BE2C (cell line): ENCODE measurements at regions not wholly inside any gene's neighbourhood (a gene's known extent, or its start where the extent isn't known, plus 50 kb on each side); places are given as distances from the start of the nearest gene placed in this dataset.

Source experiments
- DNase-seq: peaks from one replicate; pipeline ENCODE4 v3.0.0-alpha.2; 2020
- H3K27me3 ChIP-seq: fragments of 250-450 bp; sonication (Bioruptor Pico); 2 replicates; pipeline ENCODE4 v1.5.1; 2020; ENCODE audit warnings: mild to moderate bottlenecking
- H3K36me3 ChIP-seq: fragments of 250-450 bp; sonication (Bioruptor Pico); 2 replicates; pipeline ENCODE4 v1.5.1; 2020; ENCODE audit warnings: mild to moderate bottlenecking
- H3K4me1 ChIP-seq: fragments of 250-450 bp; sonication (Bioruptor Pico); 2 replicates; pipeline ENCODE4 v1.5.1; 2020
- H3K4me3 ChIP-seq: 2 replicates; pipeline ENCODE4 v1.5.1; 2011; ENCODE audit warnings: low read depth, low read length
- H3K9me3 ChIP-seq: fragments of 250-450 bp; sonication (Bioruptor Pico); 2 replicates; pipeline ENCODE4 v1.5.1; 2020
- TF ChIP-seq, protein P1 (sequence below): IDR thresholded peaks from 2 replicates; pipeline ENCODE4 v1.5.1; 2012; ENCODE audit warnings: mild to moderate bottlenecking, low read depth, low read length

- Histone ChIP-seq H3K27me3 (no peaks in the 10 kb centered on the region), H3K36me3 (no peaks in the 10 kb centered on the region), H3K4me3 (no peak overlapping the region), H3K9me3 (no peaks in the 10 kb centered on the region; the same call in 1 of the 2 replicates), H3K4me1 (no peaks in the 10 kb centered on the region)
- TF ChIP-seq, protein P1, sequence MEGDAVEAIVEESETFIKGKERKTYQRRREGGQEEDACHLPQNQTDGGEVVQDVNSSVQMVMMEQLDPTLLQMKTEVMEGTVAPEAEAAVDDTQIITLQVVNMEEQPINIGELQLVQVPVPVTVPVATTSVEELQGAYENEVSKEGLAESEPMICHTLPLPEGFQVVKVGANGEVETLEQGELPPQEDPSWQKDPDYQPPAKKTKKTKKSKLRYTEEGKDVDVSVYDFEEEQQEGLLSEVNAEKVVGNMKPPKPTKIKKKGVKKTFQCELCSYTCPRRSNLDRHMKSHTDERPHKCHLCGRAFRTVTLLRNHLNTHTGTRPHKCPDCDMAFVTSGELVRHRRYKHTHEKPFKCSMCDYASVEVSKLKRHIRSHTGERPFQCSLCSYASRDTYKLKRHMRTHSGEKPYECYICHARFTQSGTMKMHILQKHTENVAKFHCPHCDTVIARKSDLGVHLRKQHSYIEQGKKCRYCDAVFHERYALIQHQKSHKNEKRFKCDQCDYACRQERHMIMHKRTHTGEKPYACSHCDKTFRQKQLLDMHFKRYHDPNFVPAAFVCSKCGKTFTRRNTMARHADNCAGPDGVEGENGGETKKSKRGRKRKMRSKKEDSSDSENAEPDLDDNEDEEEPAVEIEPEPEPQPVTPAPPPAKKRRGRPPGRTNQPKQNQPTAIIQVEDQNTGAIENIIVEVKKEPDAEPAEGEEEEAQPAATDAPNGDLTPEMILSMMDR = no peak
- DNase-seq = no peak
Observed at GRCh38 chr16:59941594-59941993, 1207.5 kb upstream of the GOT2 start.

GRCh38 chr16:59920054-59920453 is 1185.9 kb upstream of the GOT2 start:
- H3K9me3 ChIP-seq = no peaks in the 10 kb centered on the region
- H3K27me3 ChIP-seq = no peaks in the 10 kb centered on the region
- TF ChIP-seq, protein P1 = no peak
- H3K4me1 ChIP-seq = no peaks in the 10 kb centered on the region
- H3K4me3 ChIP-seq = no peak overlapping the region
- no peak for DNase-seq
- H3K36me3 ChIP-seq = no peaks in the 10 kb centered on the region

GRCh38 chr16:59913666-59914065 is 1179.5 kb upstream of the GOT2 start:
- Histone ChIP-seq H3K36me3 (no peaks in the 10 kb centered on the region), H3K9me3 (no peaks in the 10 kb centered on the region)

GRCh38 chr16:59909262-59909661 is 1175.1 kb upstream of the GOT2 start:
- H3K4me1 ChIP-seq = no peaks in the 10 kb centered on the region
- DNase-seq = no peak
- H3K4me3 ChIP-seq = no peak overlapping the region
- TF ChIP-seq, protein P1 = no peak
- H3K9me3 ChIP-seq = no peaks in the 10 kb centered on the region
- no peaks in the 10 kb centered on the region for H3K27me3 ChIP-seq
- no peaks in the 10 kb centered on the region for H3K36me3 ChIP-seq

More at GRCh38 chr16:59913666-59914065, 1179.5 kb upstream of the GOT2 start:
- TF ChIP-seq, protein P1 = no peak
- no peaks in the 10 kb centered on the region for H3K4me1 ChIP-seq
- H3K4me3 ChIP-seq = no peak overlapping the region
- no peaks in the 10 kb centered on the region for H3K27me3 ChIP-seq
- no peak for DNase-seq

DNA sequence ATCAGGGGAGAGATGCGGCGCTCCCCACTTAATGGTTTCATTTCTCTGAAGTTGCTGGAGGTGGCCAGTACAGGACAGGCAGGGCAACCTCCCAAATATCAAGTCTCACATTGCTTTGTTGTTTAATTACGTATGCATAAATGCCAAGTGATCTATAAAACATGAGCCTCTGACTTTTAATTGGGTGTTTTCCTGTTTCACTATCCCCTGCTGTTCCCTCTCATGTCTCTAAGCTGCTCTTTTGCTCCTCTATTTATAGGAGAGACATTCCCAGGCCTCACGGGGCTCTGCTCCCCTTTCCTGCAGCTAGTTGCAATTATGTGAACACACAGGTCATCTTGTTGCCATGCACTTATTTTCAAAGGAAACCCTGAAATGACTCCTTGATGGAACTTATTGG is 1173.5 kb upstream of the GOT2 start:
- Histone ChIP-seq H3K9me3 (no peaks in the 10 kb centered on the region), H3K27me3 (no peaks in the 10 kb centered on the region), H3K4me1 (no peaks in the 10 kb centered on the region), H3K4me3 (no peak overlapping the region), H3K36me3 (no peaks in the 10 kb centered on the region)
- TF ChIP-seq, protein P1 = no peak
- no peak for DNase-seq

DNA sequence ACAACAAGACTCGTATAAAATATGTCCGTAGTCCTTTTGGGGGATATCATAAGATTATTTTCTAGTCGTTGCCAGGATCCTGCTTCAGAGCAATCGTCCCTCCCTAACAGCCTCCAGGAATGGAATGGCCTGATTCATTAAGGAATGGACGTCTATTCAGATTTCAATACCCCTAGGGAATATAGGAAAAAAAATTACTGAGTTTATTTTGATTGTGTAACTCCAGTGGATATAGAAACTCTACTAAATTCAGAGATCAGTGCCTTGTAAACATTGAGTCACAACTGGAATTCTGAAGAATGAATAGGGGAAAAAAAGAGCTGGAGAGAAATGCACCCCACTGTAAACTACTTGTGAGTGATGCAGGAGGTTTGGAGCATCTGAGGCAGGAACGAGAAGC is 1171.5 kb upstream of the GOT2 start:
- H3K4me3 ChIP-seq = no peak overlapping the region
- DNase-seq = no peak
- H3K9me3 ChIP-seq = peaks cover 3% of the 10 kb centered on the region; the same call in 1 of the 2 replicates

More for the DNA sequence above, 1171.5 kb upstream of the GOT2 start:
- no peaks in the 10 kb centered on the region for H3K36me3 ChIP-seq
- H3K27me3 ChIP-seq = no peaks in the 10 kb centered on the region
- H3K4me1 ChIP-seq = no peaks in the 10 kb centered on the region
- TF ChIP-seq, protein P1 = no peak
